ENCODE measurements at regions not wholly inside any gene's neighbourhood (a gene's known extent, or its start where the extent isn't known, plus 50 kb on each side); places are given as distances from the start of the nearest gene placed in this dataset.

- TF ChIP-seq MAX (IDR thresholded peaks at IDR 0.05; ENCODE audit: insufficient read depth, insufficient read length) (no peak), POLR2A (IDR thresholded peaks at IDR 0.05; ENCODE audit: low read depth, low read length) (no peak), POLR2AphosphoS5 (IDR thresholded peaks at IDR 0.05; ENCODE audit: insufficient read depth, low read depth, low read length) (no peak), JUN (IDR thresholded peaks at IDR 0.05; ENCODE audit: borderline replicate concordance, insufficient read depth, insufficient read length, low read depth) (no peak), MYC (IDR thresholded peaks at IDR 0.05; ENCODE audit: low read depth, low read length) (no peak), EZH2 (IDR thresholded peaks at IDR 0.05; ENCODE audit: borderline replicate concordance, low read depth, low read length, severe bottlenecking) (no peak), FOS (IDR thresholded peaks at IDR 0.05; ENCODE audit: borderline replicate concordance, insufficient read depth, low read length) (no peak)
- DNase-seq (ENCODE audit: low read depth, low spot score) (no peak), FAIRE-seq (no peak)
- Histone ChIP-seq H3K27me3 (ENCODE audit: control insufficient read depth in 2 of 2, insufficient read depth in 2 of 2, low read length in 2 of 2) (no peaks in the 10 kb centered on the region), H3K4me1 (ENCODE audit: control insufficient read depth, extremely low read depth, insufficient read depth, low read length) (no peaks in the 10 kb centered on the region), H3K27ac (ENCODE audit: insufficient read depth, low read depth, low read length) (no peak overlapping the region), H2AFZ (ENCODE audit: low read depth, low read length) (no peak overlapping the region), H3K9me3 (replicated peaks; ENCODE audit: control insufficient read depth, insufficient read depth, low read length) (no peaks in the 10 kb centered on the region), H3K9ac (replicated peaks; ENCODE audit: extremely low read depth, insufficient read depth, low read length) (no peak overlapping the region), H4K20me1 (replicated peaks; ENCODE audit: control insufficient read depth, extremely low read depth, insufficient read depth, low read length) (no peaks in the 10 kb centered on the region), H3K79me2 (ENCODE audit: control insufficient read depth, insufficient read depth, low read length) (no peaks in the 10 kb centered on the region), H3K4me2 (ENCODE audit: insufficient read depth, low read length) (no peak overlapping the region), H3K4me3 (replicated peaks in 1 of 3; ENCODE audit: insufficient read depth in 1 of 3, low read depth in 1 of 3, low read length in 3 of 3) (no peak overlapping the region), H3K9me1 (replicated peaks; ENCODE audit: control insufficient read depth, extremely low read depth, insufficient read depth, low read length) (no peaks in the 10 kb centered on the region), H3K36me3 (ENCODE audit: control insufficient read depth in 2 of 2, extremely low read depth in 1 of 2, insufficient read depth in 2 of 2, low read length in 2 of 2) (no peaks in the 10 kb centered on the region)
- no TSS peak for BruUV-seq (replicated peaks)
- dilution Hi-C loops (cut with MboI; ENCODE audit: extremely low pct_ligation_motif_present, low sequenced_read_pairs) (no loop called here), intact Hi-C loops (cut with micrococcal nuclease) (no loop called here)
- ChIA-PET CTCF (no interaction called here), POLR2A (no interaction called here)
Measured at GRCh38 chr7:115775981-115776380, 254.6 kb downstream of the TFEC start.

GRCh38 chr7:115763347-115763746, 267.2 kb downstream of the TFEC start:
- no peaks in the 10 kb centered on the region for H3K79me2 ChIP-seq (ENCODE audit: control insufficient read depth, insufficient read depth, low read length)
- H3K9me1 ChIP-seq (replicated peaks; ENCODE audit: control insufficient read depth, extremely low read depth, insufficient read depth, low read length): no peaks in the 10 kb centered on the region
- TF ChIP-seq EZH2 (IDR thresholded peaks at IDR 0.05; ENCODE audit: borderline replicate concordance, low read depth, low read length, severe bottlenecking) (no peak), POLR2A (IDR thresholded peaks at IDR 0.05; ENCODE audit: low read depth, low read length) (no peak), CTCF (IDR thresholded peaks at IDR 0.05; ENCODE audit: extremely low read depth in 1 of 2, insufficient read depth in 1 of 2, low read depth in 1 of 2, low read length in 2 of 2) (no peak), JUN (IDR thresholded peaks at IDR 0.05; ENCODE audit: borderline replicate concordance, insufficient read depth, insufficient read length, low read depth) (no peak), MAX (IDR thresholded peaks at IDR 0.05; ENCODE audit: insufficient read depth, insufficient read length) (no peak), GATA2 (IDR thresholded peaks at IDR 0.05; ENCODE audit: insufficient read depth, insufficient read length, low read depth, low read length) (no peak), MYC (IDR thresholded peaks at IDR 0.05; ENCODE audit: low read depth, low read length) (no peak), POLR2AphosphoS5 (IDR thresholded peaks at IDR 0.05; ENCODE audit: insufficient read depth, low read depth, low read length) (no peak), FOS (IDR thresholded peaks at IDR 0.05; ENCODE audit: borderline replicate concordance, insufficient read depth, low read length) (no peak)
- H4K20me1 ChIP-seq (replicated peaks; ENCODE audit: control insufficient read depth, extremely low read depth, insufficient read depth, low read length): no peaks in the 10 kb centered on the region
- dilution Hi-C loops (cut with MboI; ENCODE audit: extremely low pct_ligation_motif_present, low sequenced_read_pairs) (no loop called here), intact Hi-C loops (cut with micrococcal nuclease) (no loop called here)
- H3K36me3 ChIP-seq (ENCODE audit: control insufficient read depth in 2 of 2, extremely low read depth in 1 of 2, insufficient read depth in 2 of 2, low read length in 2 of 2): no peaks in the 10 kb centered on the region
- no TSS peak for BruUV-seq (replicated peaks)
- POLR2A ChIA-PET: no interaction called here
- no peak overlapping the region for H3K4me2 ChIP-seq (ENCODE audit: insufficient read depth, low read length)
- no peak overlapping the region for H3K4me3 ChIP-seq (replicated peaks in 1 of 3; ENCODE audit: insufficient read depth in 1 of 3, low read depth in 1 of 3, low read length in 3 of 3)
- H3K4me1 ChIP-seq (ENCODE audit: control insufficient read depth, extremely low read depth, insufficient read depth, low read length): no peaks in the 10 kb centered on the region
- H3K9ac ChIP-seq (replicated peaks; ENCODE audit: extremely low read depth, insufficient read depth, low read length): no peak overlapping the region
- no peak overlapping the region for H2AFZ ChIP-seq (ENCODE audit: low read depth, low read length)
- no peak overlapping the region for H3K27ac ChIP-seq (ENCODE audit: insufficient read depth, low read depth, low read length)
- CTCF ChIA-PET: interaction anchor here (1.0 to 1.1 kb wide), 2 partner anchors 8 to 13 kb away, joined by 3 read pairs; no protein-coding TSS in a partner anchor
- H3K9me3 ChIP-seq (replicated peaks; ENCODE audit: control insufficient read depth, insufficient read depth, low read length): no peaks in the 10 kb centered on the region
- FAIRE-seq (no peak), DNase-seq (ENCODE audit: low read depth, low spot score) (no peak)
- H3K27me3 ChIP-seq (ENCODE audit: control insufficient read depth in 2 of 2, insufficient read depth in 2 of 2, low read length in 2 of 2): peaks cover 0 to 2% of the 10 kb centered on the region in 2 experiments

Data from endothelial cell of umbilical vein (primary cell).